SK-N-SH treated with all-trans-retinoic acid at 6 μM for 48 hours (cell line): ENCODE measurements at regions not wholly inside any gene's neighbourhood (a gene's known extent, or its start where the extent isn't known, plus 50 kb on each side); places are given as distances from the start of the nearest gene placed in this dataset.

ENCODE experiments used
- CREB5 ChIP-seq: fragments of 250-450 bp; sonication (Bioruptor Pico); IDR thresholded peaks from 2 replicates; pipeline ENCODE4 v1.5.1; 2020; ENCODE audit warnings: low read depth, mild to moderate bottlenecking, moderate library complexity
- CSDC2 ChIP-seq: fragments of 250-450 bp; sonication (Bioruptor Pico); IDR thresholded peaks from 2 replicates; pipeline ENCODE4 v1.5.0; 2020; ENCODE audit warnings: mild to moderate bottlenecking, moderate library complexity
- CSRNP3 ChIP-seq: fragments of 250-450 bp; sonication (Bioruptor Pico); IDR thresholded peaks from 2 replicates; pipeline ENCODE4 v1.5.1; 2021; ENCODE audit warnings: mild to moderate bottlenecking, moderate library complexity
- OSR1 ChIP-seq: fragments of 250-450 bp; sonication (Bioruptor Pico); IDR thresholded peaks from 2 replicates; pipeline ENCODE4 v1.8.0; 2022; ENCODE audit warnings: moderate library complexity, mild to moderate bottlenecking, inconsistent platforms
- PATZ1 ChIP-seq: fragments of 250-450 bp; sonication (Bioruptor Pico); IDR thresholded peaks from 2 replicates; pipeline ENCODE4 v1.8.0; 2020; ENCODE audit warnings: mild to moderate bottlenecking, moderate library complexity, borderline replicate concordance
- RARB ChIP-seq: fragments of 250-450 bp; sonication (Bioruptor Pico); IDR thresholded peaks from 2 replicates; pipeline ENCODE4 v1.8.0; 2021; ENCODE audit warnings: mild to moderate bottlenecking, moderate library complexity

- TF ChIP-seq CSRNP3 (CRISPR knock-in tag) (no peak), PATZ1 (CRISPR knock-in tag) (no peak), RARB (no peak), CSDC2 (no peak), CREB5 (CRISPR knock-in tag) (no peak), OSR1 (no peak)
Measured at GRCh38 chr5:124860291-124860655, 113.8 kb upstream of the ZNF608 start.
